Chondrocyte (in vitro differentiated cells): ENCODE measurements at regions not wholly inside any gene's neighbourhood (a gene's known extent, or its start where the extent isn't known, plus 50 kb on each side); places are given as distances from the start of the nearest gene placed in this dataset.

ENCODE experiments used
- DNase-seq: peaks from one replicate; pipeline ENCODE4 v3.0.0; 2021; ENCODE audit warnings: mixed read lengths, low spot score
- H3K27ac Mint-ChIP-seq: one replicate; pipeline ENCODE4 v1.8.0; 2021; ENCODE audit warnings: mild to moderate bottlenecking, moderate library complexity, mixed read lengths; ENCODE audit not compliant: unreplicated experiment
- H3K27me3 Mint-ChIP-seq: 2 replicates; pipeline ENCODE4 v1.8.0; 2021; ENCODE audit warnings: low read depth, mixed read lengths
- H3K36me3 Mint-ChIP-seq: 2 replicates; pipeline ENCODE4 v1.8.0; 2021; ENCODE audit warnings: low read depth, mixed read lengths
- H3K4me1 Mint-ChIP-seq: 2 replicates; pipeline ENCODE4 v1.8.0; 2021; ENCODE audit warnings: low read depth, mild to moderate bottlenecking, mixed read lengths
- H3K4me3 Mint-ChIP-seq: one replicate; pipeline ENCODE4 v1.8.0; 2021; ENCODE audit warnings: mild to moderate bottlenecking, moderate library complexity, mixed read lengths; ENCODE audit not compliant: unreplicated experiment
- H3K9me3 Mint-ChIP-seq: 2 replicates; pipeline ENCODE4 v1.8.0; 2021; ENCODE audit warnings: low read depth, mixed read lengths
- CTCF ChIP-seq: fragments of 200-600 bp; sonication (generic); IDR thresholded peaks from 2 replicates; pipeline ENCODE4 v1.5.0; 2021; ENCODE audit warnings: antibody characterized with exemption, mild to moderate bottlenecking, moderate library complexity

GRCh38 chr4:26105815-26106699 lies 192.0 kb downstream of the SMIM20 start:
- Mint-ChIP-seq H3K9me3 (peaks cover under 1% of the 10 kb centered on the region), H3K27ac (peak overlapping the region; percentile 57), H3K4me3 (no peak overlapping the region), H3K36me3 (no peaks in the 10 kb centered on the region), H3K4me1 (peaks cover 16% of the 10 kb centered on the region), H3K27me3 (no peaks in the 10 kb centered on the region)
- no peak for DNase-seq
- no peak for TF ChIP-seq CTCF

- Mint-ChIP-seq H3K36me3 (peaks cover 4% of the 10 kb centered on the region), H3K27ac (no peak overlapping the region), H3K4me1 (peaks cover 16% of the 10 kb centered on the region), H3K4me3 (no peak overlapping the region), H3K9me3 (peaks cover 7% of the 10 kb centered on the region), H3K27me3 (no peaks in the 10 kb centered on the region)
- no peak for TF ChIP-seq CTCF
- no peak for DNase-seq
Measured at GRCh38 chr4:26106776-26107175, 192.8 kb downstream of the SMIM20 start.

GRCh38 chr4:26108054-26108453 lies 194.0 kb downstream of the SMIM20 start:
- Mint-ChIP-seq H3K4me3 (no peak overlapping the region), H3K27ac (no peak overlapping the region), H3K9me3 (peaks cover 17% of the 10 kb centered on the region), H3K36me3 (peaks cover 6% of the 10 kb centered on the region), H3K27me3 (no peaks in the 10 kb centered on the region), H3K4me1 (peaks cover 16% of the 10 kb centered on the region)
- no peak for DNase-seq
- peak; percentile 6 for TF ChIP-seq CTCF

GRCh38 chr4:26110493-26110892 lies 196.5 kb downstream of the SMIM20 start:
- H3K4me3 Mint-ChIP-seq: no peak overlapping the region
- H3K9me3 Mint-ChIP-seq: peaks cover 28% of the 10 kb centered on the region
- no peak for DNase-seq
- TF ChIP-seq CTCF: no peak
- peaks cover 14% of the 10 kb centered on the region for H3K4me1 Mint-ChIP-seq
- H3K27me3 Mint-ChIP-seq: no peaks in the 10 kb centered on the region
- no peak overlapping the region for H3K27ac Mint-ChIP-seq
- H3K36me3 Mint-ChIP-seq: peaks cover 10% of the 10 kb centered on the region

GRCh38 chr4:26113339-26113940 lies 199.4 kb downstream of the SMIM20 start:
- Mint-ChIP-seq H3K27me3 (peaks cover 6% of the 10 kb centered on the region), H3K27ac (no peak overlapping the region), H3K36me3 (peaks cover 12% of the 10 kb centered on the region), H3K4me1 (no peaks in the 10 kb centered on the region), H3K4me3 (no peak overlapping the region), H3K9me3 (peaks cover 28% of the 10 kb centered on the region)
- DNase-seq: no peak
- no peak for TF ChIP-seq CTCF
